HepG2 (cell line): ENCODE measurements at regions not wholly inside any gene's neighbourhood (a gene's known extent, or its start where the extent isn't known, plus 50 kb on each side); places are given as distances from the start of the nearest gene placed in this dataset.

Experiments used
- ELF4 ChIP-seq: sonication (generic); formaldehyde crosslinking; IDR thresholded peaks from 2 replicates; pipeline ENCODE4 v1.5.0; 2020; ENCODE audit warnings: missing genetic modification reagents, mild to moderate bottlenecking, moderate library complexity, borderline replicate concordance
- FOXA1 ChIP-seq, 2 experiments: fragments of 450-650 bp in 1 of 2; sonication (generic) in 1 of 2; formaldehyde crosslinking in 1 of 2; IDR thresholded peaks; 2 replicates each; pipeline versions ENCODE4 v1.4.0 to v1.6.1; 2016 to 2020; ENCODE audit warnings: missing genetic modification reagents in 1 of 2
- FOXA3 ChIP-seq: IDR thresholded peaks from 2 replicates; pipeline ENCODE4 v1.6.1; 2016; ENCODE audit warnings: missing genetic modification reagents, missing compliant biosample characterization
- GATAD1 ChIP-seq: IDR thresholded peaks from 2 replicates; pipeline ENCODE4 v1.6.1; 2016; ENCODE audit warnings: missing genetic modification reagents, missing compliant biosample characterization
- KLF15 ChIP-seq: sonication (generic); formaldehyde crosslinking; IDR thresholded peaks from 2 replicates; pipeline ENCODE4 v1.8.1; 2023; ENCODE audit warnings: borderline replicate concordance, mild to moderate bottlenecking, inconsistent platforms, missing genetic modification reagents, mixed read lengths
- MBD4 ChIP-seq: IDR thresholded peaks from 2 replicates; pipeline ENCODE4 v1.6.1; 2012; ENCODE audit warnings: low read length, inconsistent platforms, borderline replicate concordance
- MED13 ChIP-seq: sonication (generic); formaldehyde crosslinking; IDR thresholded peaks from 2 replicates; pipeline ENCODE4 v1.5.0; 2020; ENCODE audit warnings: missing genetic modification reagents
- PHF5A ChIP-seq: IDR thresholded peaks from one replicate; pipeline ENCODE4 v1.6.1; 2018; ENCODE audit warnings: low read depth, missing genetic modification reagents; ENCODE audit not compliant: unreplicated experiment
- PRPF4 ChIP-seq: fragments of 200-400 bp; formaldehyde crosslinking; IDR thresholded peaks from 2 replicates; pipeline ENCODE4 v1.6.1; 2016; ENCODE audit warnings: low read length, low read depth; ENCODE audit not compliant: poor library complexity, severe bottlenecking
- REPIN1 ChIP-seq: sonication (generic); formaldehyde crosslinking; IDR thresholded peaks from 2 replicates; pipeline ENCODE4 v1.8.0; 2022; ENCODE audit warnings: missing genetic modification reagents, low read depth, mild to moderate bottlenecking, borderline replicate concordance
- SALL1 ChIP-seq: sonication (generic); formaldehyde crosslinking; IDR thresholded peaks from 2 replicates; pipeline ENCODE4 v1.8.0; 2022; ENCODE audit warnings: mild to moderate bottlenecking, missing genetic modification reagents
- ZNF121 ChIP-seq: sonication (generic); formaldehyde crosslinking; IDR thresholded peaks from 2 replicates; pipeline ENCODE4 v1.5.0; 2020; ENCODE audit warnings: mild to moderate bottlenecking, missing genetic modification reagents
- ZNF17 ChIP-seq: sonication (generic); formaldehyde crosslinking; IDR thresholded peaks from 2 replicates; pipeline ENCODE4 v1.5.0; 2020; ENCODE audit warnings: mild to moderate bottlenecking, missing genetic modification reagents
- ZNF850 ChIP-seq: sonication (generic); formaldehyde crosslinking; conservative IDR thresholded peaks from 2 replicates; pipeline ENCODE4 v1.9.0; 2021; ENCODE audit warnings: mild to moderate bottlenecking, missing genetic modification reagents
- TF ChIP-seq, protein P1 (sequence below): sonication (generic); formaldehyde crosslinking; IDR thresholded peaks from 2 replicates; pipeline ENCODE4 v1.4.0; 2020; ENCODE audit warnings: missing genetic modification reagents
- TF ChIP-seq, protein P2 (sequence below): sonication (generic); formaldehyde crosslinking; IDR thresholded peaks from 2 replicates; pipeline ENCODE4 v1.4.0; 2020; ENCODE audit warnings: missing genetic modification reagents
- TF ChIP-seq, protein P3 (sequence below): sonication (generic); formaldehyde crosslinking; IDR thresholded peaks from 2 replicates; pipeline ENCODE4 v1.5.0; 2020; ENCODE audit warnings: mild to moderate bottlenecking, missing genetic modification reagents
- TF ChIP-seq, protein P4 (sequence below): sonication (generic); formaldehyde crosslinking; IDR thresholded peaks from 2 replicates; pipeline ENCODE4 v1.4.0; 2020; ENCODE audit warnings: missing genetic modification reagents, borderline replicate concordance
- TF ChIP-seq, protein P5 (sequence below): sonication (generic); formaldehyde crosslinking; IDR thresholded peaks from 2 replicates; pipeline ENCODE4 v1.4.0; 2020; ENCODE audit warnings: mild to moderate bottlenecking, missing genetic modification reagents, borderline replicate concordance

DNA sequence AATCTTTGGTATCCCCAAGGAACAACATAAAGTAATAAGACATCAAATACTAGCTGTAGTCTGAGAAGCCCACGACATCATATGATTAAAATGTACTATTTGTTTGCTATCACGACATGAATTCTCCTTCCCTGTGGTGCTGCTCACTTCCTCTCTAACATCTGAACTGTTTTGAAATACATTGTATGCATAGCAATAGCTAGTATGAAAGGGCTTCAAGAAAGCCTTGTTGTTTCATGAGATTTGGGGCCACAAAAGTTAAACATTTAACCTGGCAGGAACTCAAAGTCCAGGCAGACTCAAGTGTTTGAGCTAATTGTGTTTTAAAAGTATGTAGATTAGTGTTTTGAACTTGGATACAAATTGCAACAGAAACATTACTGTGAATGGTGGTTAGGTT, 237.4 kb upstream of the PTGER4 start (continued):
- TF ChIP-seq, protein P1, sequence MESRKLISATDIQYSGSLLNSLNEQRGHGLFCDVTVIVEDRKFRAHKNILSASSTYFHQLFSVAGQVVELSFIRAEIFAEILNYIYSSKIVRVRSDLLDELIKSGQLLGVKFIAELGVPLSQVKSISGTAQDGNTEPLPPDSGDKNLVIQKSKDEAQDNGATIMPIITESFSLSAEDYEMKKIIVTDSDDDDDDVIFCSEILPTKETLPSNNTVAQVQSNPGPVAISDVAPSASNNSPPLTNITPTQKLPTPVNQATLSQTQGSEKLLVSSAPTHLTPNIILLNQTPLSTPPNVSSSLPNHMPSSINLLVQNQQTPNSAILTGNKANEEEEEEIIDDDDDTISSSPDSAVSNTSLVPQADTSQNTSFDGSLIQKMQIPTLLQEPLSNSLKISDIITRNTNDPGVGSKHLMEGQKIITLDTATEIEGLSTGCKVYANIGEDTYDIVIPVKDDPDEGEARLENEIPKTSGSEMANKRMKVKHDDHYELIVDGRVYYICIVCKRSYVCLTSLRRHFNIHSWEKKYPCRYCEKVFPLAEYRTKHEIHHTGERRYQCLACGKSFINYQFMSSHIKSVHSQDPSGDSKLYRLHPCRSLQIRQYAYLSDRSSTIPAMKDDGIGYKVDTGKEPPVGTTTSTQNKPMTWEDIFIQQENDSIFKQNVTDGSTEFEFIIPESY (CRISPR knock-in tag) = no peak
- TF ChIP-seq KLF15 (CRISPR knock-in tag) (no peak), PRPF4 (no peak), FOXA1 (IDR thresholded peaks at IDR 0.05) (no peak), FOXA1 (CRISPR knock-in tag; IDR thresholded peaks at IDR 0.05) (peak; percentile 62), ZNF850 (CRISPR knock-in tag) (no peak), SALL1 (CRISPR knock-in tag) (peak; percentile 25; the same call in 1 of the 2 replicates), MBD4 (no peak), ELF4 (CRISPR knock-in tag) (no peak), ZNF121 (CRISPR knock-in tag) (no peak), GATAD1 (CRISPR knock-in tag) (no peak), ZNF17 (CRISPR knock-in tag) (no peak), REPIN1 (CRISPR knock-in tag) (no peak), FOXA3 (CRISPR knock-in tag) (peak; percentile 71), PHF5A (no peak), MED13 (CRISPR knock-in tag) (no peak)
- TF ChIP-seq, protein P2, sequence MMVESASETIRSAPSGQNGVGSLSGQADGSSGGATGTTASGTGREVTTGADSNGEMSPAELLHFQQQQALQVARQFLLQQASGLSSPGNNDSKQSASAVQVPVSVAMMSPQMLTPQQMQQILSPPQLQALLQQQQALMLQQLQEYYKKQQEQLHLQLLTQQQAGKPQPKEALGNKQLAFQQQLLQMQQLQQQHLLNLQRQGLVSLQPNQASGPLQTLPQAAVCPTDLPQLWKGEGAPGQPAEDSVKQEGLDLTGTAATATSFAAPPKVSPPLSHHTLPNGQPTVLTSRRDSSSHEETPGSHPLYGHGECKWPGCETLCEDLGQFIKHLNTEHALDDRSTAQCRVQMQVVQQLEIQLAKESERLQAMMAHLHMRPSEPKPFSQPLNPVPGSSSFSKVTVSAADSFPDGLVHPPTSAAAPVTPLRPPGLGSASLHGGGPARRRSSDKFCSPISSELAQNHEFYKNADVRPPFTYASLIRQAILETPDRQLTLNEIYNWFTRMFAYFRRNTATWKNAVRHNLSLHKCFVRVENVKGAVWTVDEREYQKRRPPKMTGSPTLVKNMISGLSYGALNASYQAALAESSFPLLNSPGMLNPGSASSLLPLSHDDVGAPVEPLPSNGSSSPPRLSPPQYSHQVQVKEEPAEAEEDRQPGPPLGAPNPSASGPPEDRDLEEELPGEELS (CRISPR knock-in tag) = peak; percentile 82
- TF ChIP-seq, protein P3, sequence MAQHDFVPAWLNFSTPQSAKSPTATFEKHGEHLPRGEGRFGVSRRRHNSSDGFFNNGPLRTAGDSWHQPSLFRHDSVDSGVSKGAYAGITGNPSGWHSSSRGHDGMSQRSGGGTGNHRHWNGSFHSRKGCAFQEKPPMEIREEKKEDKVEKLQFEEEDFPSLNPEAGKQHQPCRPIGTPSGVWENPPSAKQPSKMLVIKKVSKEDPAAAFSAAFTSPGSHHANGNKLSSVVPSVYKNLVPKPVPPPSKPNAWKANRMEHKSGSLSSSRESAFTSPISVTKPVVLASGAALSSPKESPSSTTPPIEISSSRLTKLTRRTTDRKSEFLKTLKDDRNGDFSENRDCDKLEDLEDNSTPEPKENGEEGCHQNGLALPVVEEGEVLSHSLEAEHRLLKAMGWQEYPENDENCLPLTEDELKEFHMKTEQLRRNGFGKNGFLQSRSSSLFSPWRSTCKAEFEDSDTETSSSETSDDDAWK = no peak
- TF ChIP-seq, protein P4, sequence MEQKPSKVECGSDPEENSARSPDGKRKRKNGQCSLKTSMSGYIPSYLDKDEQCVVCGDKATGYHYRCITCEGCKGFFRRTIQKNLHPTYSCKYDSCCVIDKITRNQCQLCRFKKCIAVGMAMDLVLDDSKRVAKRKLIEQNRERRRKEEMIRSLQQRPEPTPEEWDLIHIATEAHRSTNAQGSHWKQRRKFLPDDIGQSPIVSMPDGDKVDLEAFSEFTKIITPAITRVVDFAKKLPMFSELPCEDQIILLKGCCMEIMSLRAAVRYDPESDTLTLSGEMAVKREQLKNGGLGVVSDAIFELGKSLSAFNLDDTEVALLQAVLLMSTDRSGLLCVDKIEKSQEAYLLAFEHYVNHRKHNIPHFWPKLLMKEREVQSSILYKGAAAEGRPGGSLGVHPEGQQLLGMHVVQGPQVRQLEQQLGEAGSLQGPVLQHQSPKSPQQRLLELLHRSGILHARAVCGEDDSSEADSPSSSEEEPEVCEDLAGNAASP (CRISPR knock-in tag) = peak; percentile 22; the same call in 1 of the 2 replicates
- TF ChIP-seq, protein P5, sequence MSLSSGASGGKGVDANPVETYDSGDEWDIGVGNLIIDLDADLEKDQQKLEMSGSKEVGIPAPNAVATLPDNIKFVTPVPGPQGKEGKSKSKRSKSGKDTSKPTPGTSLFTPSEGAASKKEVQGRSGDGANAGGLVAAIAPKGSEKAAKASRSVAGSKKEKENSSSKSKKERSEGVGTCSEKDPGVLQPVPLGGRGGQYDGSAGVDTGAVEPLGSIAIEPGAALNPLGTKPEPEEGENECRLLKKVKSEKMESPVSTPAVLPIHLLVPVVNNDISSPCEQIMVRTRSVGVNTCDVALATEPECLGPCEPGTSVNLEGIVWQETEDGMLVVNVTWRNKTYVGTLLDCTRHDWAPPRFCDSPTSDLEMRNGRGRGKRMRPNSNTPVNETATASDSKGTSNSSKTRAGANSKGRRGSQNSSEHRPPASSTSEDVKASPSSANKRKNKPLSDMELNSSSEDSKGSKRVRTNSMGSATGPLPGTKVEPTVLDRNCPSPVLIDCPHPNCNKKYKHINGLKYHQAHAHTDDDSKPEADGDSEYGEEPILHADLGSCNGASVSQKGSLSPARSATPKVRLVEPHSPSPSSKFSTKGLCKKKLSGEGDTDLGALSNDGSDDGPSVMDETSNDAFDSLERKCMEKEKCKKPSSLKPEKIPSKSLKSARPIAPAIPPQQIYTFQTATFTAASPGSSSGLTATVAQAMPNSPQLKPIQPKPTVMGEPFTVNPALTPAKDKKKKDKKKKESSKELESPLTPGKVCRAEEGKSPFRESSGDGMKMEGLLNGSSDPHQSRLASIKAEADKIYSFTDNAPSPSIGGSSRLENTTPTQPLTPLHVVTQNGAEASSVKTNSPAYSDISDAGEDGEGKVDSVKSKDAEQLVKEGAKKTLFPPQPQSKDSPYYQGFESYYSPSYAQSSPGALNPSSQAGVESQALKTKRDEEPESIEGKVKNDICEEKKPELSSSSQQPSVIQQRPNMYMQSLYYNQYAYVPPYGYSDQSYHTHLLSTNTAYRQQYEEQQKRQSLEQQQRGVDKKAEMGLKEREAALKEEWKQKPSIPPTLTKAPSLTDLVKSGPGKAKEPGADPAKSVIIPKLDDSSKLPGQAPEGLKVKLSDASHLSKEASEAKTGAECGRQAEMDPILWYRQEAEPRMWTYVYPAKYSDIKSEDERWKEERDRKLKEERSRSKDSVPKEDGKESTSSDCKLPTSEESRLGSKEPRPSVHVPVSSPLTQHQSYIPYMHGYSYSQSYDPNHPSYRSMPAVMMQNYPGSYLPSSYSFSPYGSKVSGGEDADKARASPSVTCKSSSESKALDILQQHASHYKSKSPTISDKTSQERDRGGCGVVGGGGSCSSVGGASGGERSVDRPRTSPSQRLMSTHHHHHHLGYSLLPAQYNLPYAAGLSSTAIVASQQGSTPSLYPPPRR (CRISPR knock-in tag) = no peak
